WTC11 (cell line): ENCODE measurements at regions not wholly inside any gene's neighbourhood (a gene's known extent, or its start where the extent isn't known, plus 50 kb on each side); places are given as distances from the start of the nearest gene placed in this dataset.
"Not testable (repeated sequence)": the region's sequence is repeated elsewhere in the genome, so short reads cannot be mapped to it uniquely, and the experiment has no call there.

Experiments used
- ATAC-seq: fragments of 200-7000 bp; cut with Tn5 transposase; 2 replicates; pipeline ENCODE4 v1.10.0; 2021; ENCODE audit warnings: mild to moderate bottlenecking, moderate library complexity
- CTCF ChIA-PET: fragments of 300-600 bp; sonication (Branson Sonifier 250); formaldehyde crosslinking; loops from one replicate; lab custom pipeline; 2021; ENCODE audit warnings: antibody characterized with exemption; lab: Charles Lee
- POLR2A ChIA-PET: fragments of 350-600 bp; sonication (Branson Sonifier 250); formaldehyde crosslinking; loops from one replicate; lab custom pipeline; 2021; ENCODE audit warnings: antibody characterized with exemption; lab: Charles Lee
- DNase-seq: peaks from one replicate; pipeline ENCODE4 v3.0.0; 2021; ENCODE audit warnings: low spot score
- H3K27ac Mint-ChIP-seq: 2 replicates; pipeline ENCODE4 v1.8.0; 2021; ENCODE audit warnings: mixed read lengths
- H3K27me3 Mint-ChIP-seq: 2 replicates; pipeline ENCODE4 v1.8.0; 2021; ENCODE audit warnings: low read depth, mild to moderate bottlenecking, moderate library complexity, mixed read lengths
- H3K36me3 Mint-ChIP-seq: 2 replicates; pipeline ENCODE4 v1.8.0; 2021; ENCODE audit warnings: mixed read lengths
- H3K4me1 Mint-ChIP-seq: 2 replicates; pipeline ENCODE4 v1.8.0; 2022; ENCODE audit warnings: mixed read lengths
- H3K4me3 Mint-ChIP-seq: 2 replicates; pipeline ENCODE4 v1.8.0; 2021; ENCODE audit warnings: mild to moderate bottlenecking, moderate library complexity, mixed read lengths
- H3K9me3 Mint-ChIP-seq: 2 replicates; pipeline ENCODE4 v1.8.0; 2021; ENCODE audit warnings: mixed read lengths
- AFF4 ChIP-seq: sonication (generic); formaldehyde crosslinking; IDR thresholded peaks from 2 replicates; pipeline ENCODE4 v1.8.1; 2023; ENCODE audit warnings: mild to moderate bottlenecking, missing genetic modification reagents, borderline replicate concordance
- CREM ChIP-seq: sonication (generic); formaldehyde crosslinking; IDR thresholded peaks from 2 replicates; pipeline ENCODE4 v1.8.1; 2022; ENCODE audit warnings: mild to moderate bottlenecking, missing genetic modification reagents, moderate library complexity
- ESRRA ChIP-seq: sonication (generic); formaldehyde crosslinking; IDR thresholded peaks from 2 replicates; pipeline ENCODE4 v1.8.1; 2022; ENCODE audit warnings: mild to moderate bottlenecking, missing genetic modification reagents, borderline replicate concordance
- GRHL2 ChIP-seq: fragments of 250-450 bp; sonication (Bioruptor Pico); IDR thresholded peaks from 2 replicates; pipeline ENCODE4 v1.8.0; 2022; ENCODE audit warnings: mild to moderate bottlenecking, moderate library complexity; ENCODE audit not compliant: insufficient replicate concordance, severe bottlenecking
- JUN ChIP-seq: sonication (generic); formaldehyde crosslinking; IDR thresholded peaks from 2 replicates; pipeline ENCODE4 v1.8.0; 2023; ENCODE audit warnings: mild to moderate bottlenecking, missing genetic modification reagents
- MYBL2 ChIP-seq: sonication (generic); formaldehyde crosslinking; IDR thresholded peaks from 2 replicates; pipeline ENCODE4 v1.8.1; 2023; ENCODE audit warnings: mild to moderate bottlenecking, moderate library complexity, missing genetic modification reagents
- RORB ChIP-seq: fragments of 250-450 bp; sonication (Bioruptor Pico); IDR thresholded peaks from 2 replicates; pipeline ENCODE4 v1.9.0; 2021; ENCODE audit warnings: mild to moderate bottlenecking
- SOX15 ChIP-seq: fragments of 250-450 bp; sonication (Bioruptor Pico); IDR thresholded peaks from 2 replicates; pipeline ENCODE4 v1.9.0; 2021; ENCODE audit warnings: mild to moderate bottlenecking
- SP1 ChIP-seq: sonication (generic); formaldehyde crosslinking; conservative IDR thresholded peaks from 2 replicates; pipeline ENCODE4 v1.8.1; 2022; ENCODE audit warnings: missing genetic modification reagents
- USF2 ChIP-seq: sonication (generic); formaldehyde crosslinking; IDR thresholded peaks from 2 replicates; pipeline ENCODE4 v1.8.1; 2023; ENCODE audit warnings: mild to moderate bottlenecking, missing genetic modification reagents, moderate library complexity
- ZNF219 ChIP-seq: sonication (generic); formaldehyde crosslinking; IDR thresholded peaks from 2 replicates; pipeline ENCODE4 v1.8.0; 2023; ENCODE audit warnings: missing genetic modification reagents, mild to moderate bottlenecking, borderline replicate concordance
- ZNF263 ChIP-seq: sonication (generic); formaldehyde crosslinking; IDR thresholded peaks from 2 replicates; pipeline ENCODE4 v1.8.1; 2022; ENCODE audit warnings: low read depth, mild to moderate bottlenecking, moderate library complexity, missing genetic modification reagents
- ZNF317 ChIP-seq: sonication (generic); formaldehyde crosslinking; IDR thresholded peaks from 2 replicates; pipeline ENCODE4 v1.8.1; 2023; ENCODE audit warnings: low read depth, mild to moderate bottlenecking, moderate library complexity, missing genetic modification reagents, borderline replicate concordance
- ZNF671 ChIP-seq: fragments of 250-450 bp; sonication (Bioruptor Pico); IDR thresholded peaks from 2 replicates; pipeline ENCODE4 v1.8.0; 2021; ENCODE audit warnings: mild to moderate bottlenecking
- TF ChIP-seq, protein P1 (sequence below): sonication (generic); formaldehyde crosslinking; IDR thresholded peaks from 2 replicates; pipeline ENCODE4 v1.8.0; 2022; ENCODE audit warnings: mild to moderate bottlenecking, missing genetic modification reagents
- TF ChIP-seq, protein P2 (sequence below): sonication (generic); formaldehyde crosslinking; IDR thresholded peaks from 2 replicates; pipeline ENCODE4 v1.8.1; 2022; ENCODE audit warnings: mild to moderate bottlenecking, missing genetic modification reagents, moderate library complexity, borderline replicate concordance
- TF ChIP-seq, protein P3 (sequence below): sonication (generic); formaldehyde crosslinking; IDR thresholded peaks from 2 replicates; pipeline ENCODE4 v1.8.1; 2022; ENCODE audit warnings: missing genetic modification reagents, borderline replicate concordance
- TF ChIP-seq, protein P4 (sequence below): sonication (generic); formaldehyde crosslinking; IDR thresholded peaks from 2 replicates; pipeline ENCODE4 v1.8.0; 2022; ENCODE audit warnings: mild to moderate bottlenecking, missing genetic modification reagents

DNA sequence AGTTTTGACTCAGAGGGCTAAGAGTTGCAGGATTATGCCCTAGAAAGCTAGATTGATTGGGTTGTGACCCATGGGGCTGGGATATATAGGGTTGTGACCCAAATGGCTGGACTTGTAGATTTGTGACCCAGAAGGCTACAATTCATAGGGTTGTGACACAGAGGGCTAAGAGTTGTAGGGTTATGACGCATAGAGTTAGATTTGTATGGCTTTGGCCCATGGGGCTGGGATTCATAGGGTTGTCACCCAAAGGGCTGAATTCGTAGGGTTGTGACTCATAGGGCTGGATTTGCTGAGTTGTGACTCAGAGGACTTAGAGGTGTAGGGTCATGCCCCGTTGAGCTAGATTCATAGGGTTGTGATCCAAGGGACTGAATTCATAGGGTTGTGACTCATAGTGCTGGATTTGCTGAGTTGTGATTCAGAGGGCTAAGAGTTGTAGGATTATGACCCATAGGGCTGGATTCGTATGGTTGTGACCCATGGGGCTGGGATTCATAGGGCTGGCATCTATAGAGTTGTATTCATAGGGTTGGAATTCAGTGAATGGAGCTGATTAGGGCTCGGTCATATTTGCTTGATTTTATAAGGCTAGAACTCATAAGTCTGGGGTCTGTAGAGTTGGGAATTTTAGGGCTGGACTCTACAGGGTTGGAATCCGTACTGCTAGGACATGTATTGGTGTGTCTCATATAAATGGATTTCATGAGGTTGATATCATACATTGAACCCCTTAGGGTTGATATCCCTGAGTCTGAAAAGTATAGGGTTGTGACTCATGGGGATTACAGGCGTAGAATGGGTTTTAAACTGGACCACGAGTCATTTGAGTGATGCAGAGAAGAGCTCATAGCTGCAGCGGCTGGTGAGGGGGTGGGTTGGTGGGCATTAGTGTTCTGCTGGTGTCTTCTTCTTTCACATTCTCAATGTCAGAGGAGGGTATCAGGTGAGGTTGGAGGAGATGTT is 125.7 kb downstream of the CRLF2 start (continued):
- TF ChIP-seq, protein P1, sequence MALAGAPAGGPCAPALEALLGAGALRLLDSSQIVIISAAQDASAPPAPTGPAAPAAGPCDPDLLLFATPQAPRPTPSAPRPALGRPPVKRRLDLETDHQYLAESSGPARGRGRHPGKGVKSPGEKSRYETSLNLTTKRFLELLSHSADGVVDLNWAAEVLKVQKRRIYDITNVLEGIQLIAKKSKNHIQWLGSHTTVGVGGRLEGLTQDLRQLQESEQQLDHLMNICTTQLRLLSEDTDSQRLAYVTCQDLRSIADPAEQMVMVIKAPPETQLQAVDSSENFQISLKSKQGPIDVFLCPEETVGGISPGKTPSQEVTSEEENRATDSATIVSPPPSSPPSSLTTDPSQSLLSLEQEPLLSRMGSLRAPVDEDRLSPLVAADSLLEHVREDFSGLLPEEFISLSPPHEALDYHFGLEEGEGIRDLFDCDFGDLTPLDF: no peak
- TF ChIP-seq, protein P2, sequence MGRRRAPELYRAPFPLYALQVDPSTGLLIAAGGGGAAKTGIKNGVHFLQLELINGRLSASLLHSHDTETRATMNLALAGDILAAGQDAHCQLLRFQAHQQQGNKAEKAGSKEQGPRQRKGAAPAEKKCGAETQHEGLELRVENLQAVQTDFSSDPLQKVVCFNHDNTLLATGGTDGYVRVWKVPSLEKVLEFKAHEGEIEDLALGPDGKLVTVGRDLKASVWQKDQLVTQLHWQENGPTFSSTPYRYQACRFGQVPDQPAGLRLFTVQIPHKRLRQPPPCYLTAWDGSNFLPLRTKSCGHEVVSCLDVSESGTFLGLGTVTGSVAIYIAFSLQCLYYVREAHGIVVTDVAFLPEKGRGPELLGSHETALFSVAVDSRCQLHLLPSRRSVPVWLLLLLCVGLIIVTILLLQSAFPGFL: no peak
- TF ChIP-seq AFF4 (CRISPR knock-in tag): no peak
- TF ChIP-seq RORB: no peak
- no peak for TF ChIP-seq ZNF317
- TF ChIP-seq JUN: no peak

DNA sequence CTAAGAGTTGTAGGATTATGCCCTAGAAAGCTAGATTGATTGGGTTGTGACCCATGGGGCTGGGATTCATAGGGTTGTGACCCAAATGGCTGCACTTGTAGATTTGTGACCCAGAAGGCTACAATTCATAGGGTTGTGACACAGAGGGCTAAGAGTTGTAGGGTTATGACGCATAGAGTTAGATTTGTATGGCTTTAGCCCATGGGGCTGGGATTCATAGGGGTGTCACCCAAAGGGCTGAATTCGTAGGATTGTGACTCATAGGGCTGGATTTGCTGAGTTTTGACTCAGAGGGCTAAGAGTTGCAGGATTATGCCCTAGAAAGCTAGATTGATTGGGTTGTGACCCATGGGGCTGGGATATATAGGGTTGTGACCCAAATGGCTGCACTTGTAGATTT is 126.6 kb downstream of the CRLF2 start:
- H3K27me3 Mint-ChIP-seq, CTCF ChIA-PET, H3K4me3 Mint-ChIP-seq, DNase-seq, H3K9me3 Mint-ChIP-seq, ATAC-seq, H3K36me3 Mint-ChIP-seq, POLR2A ChIA-PET, H3K27ac Mint-ChIP-seq: not testable (repeated sequence)
- H3K4me1 Mint-ChIP-seq: peaks cover 14% of the 10 kb centered on the region

DNA sequence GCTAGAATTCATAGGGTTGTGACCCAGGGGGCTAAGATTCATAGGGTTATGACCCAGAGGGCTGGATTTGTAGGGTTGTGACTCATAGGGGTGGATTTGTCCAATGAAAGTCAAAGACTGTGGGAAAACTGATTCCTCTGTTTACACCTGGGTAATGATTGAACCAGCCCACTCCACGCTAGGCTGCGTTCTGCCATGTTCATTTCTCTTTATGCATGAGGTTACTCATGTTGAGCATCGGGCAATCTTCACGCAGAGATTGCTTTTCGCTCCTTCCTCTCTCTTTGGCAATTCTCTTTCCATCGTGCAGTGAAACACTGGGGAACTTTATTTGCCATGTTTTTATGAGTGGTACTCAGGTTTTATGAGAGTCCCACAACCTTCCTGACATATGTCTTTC is 127.8 kb downstream of the CRLF2 start:
- DNase-seq: no peak
- peaks cover 14% of the 10 kb centered on the region for H3K4me1 Mint-ChIP-seq
- peaks cover 9% of the 10 kb centered on the region for H3K9me3 Mint-ChIP-seq
- TF ChIP-seq GRHL2 (CRISPR knock-in tag): no peak
- no peak for TF ChIP-seq ZNF671 (CRISPR knock-in tag)
- no peak for TF ChIP-seq MYBL2 (CRISPR knock-in tag)
- TF ChIP-seq, protein P2: no peak
- TF ChIP-seq ZNF219 (CRISPR knock-in tag): no peak
- TF ChIP-seq, protein P3, sequence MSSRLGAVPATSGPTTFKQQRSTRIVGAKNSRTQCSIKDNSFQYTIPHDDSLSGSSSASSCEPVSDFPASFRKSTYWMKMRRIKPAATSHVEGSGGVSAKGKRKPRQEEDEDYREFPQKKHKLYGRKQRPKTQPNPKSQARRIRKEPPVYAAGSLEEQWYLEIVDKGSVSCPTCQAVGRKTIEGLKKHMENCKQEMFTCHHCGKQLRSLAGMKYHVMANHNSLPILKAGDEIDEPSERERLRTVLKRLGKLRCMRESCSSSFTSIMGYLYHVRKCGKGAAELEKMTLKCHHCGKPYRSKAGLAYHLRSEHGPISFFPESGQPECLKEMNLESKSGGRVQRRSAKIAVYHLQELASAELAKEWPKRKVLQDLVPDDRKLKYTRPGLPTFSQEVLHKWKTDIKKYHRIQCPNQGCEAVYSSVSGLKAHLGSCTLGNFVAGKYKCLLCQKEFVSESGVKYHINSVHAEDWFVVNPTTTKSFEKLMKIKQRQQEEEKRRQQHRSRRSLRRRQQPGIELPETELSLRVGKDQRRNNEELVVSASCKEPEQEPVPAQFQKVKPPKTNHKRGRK (CRISPR knock-in tag): no peak
- no peak for TF ChIP-seq ZNF263 (CRISPR knock-in tag)
- no peak for TF ChIP-seq SP1 (CRISPR knock-in tag)
- no peak for TF ChIP-seq ESRRA (CRISPR knock-in tag)
- TF ChIP-seq, protein P4, sequence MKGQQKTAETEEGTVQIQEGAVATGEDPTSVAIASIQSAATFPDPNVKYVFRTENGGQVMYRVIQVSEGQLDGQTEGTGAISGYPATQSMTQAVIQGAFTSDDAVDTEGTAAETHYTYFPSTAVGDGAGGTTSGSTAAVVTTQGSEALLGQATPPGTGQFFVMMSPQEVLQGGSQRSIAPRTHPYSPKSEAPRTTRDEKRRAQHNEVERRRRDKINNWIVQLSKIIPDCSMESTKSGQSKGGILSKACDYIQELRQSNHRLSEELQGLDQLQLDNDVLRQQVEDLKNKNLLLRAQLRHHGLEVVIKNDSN (CRISPR knock-in tag): no peak
- TF ChIP-seq SOX15: no peak
- TF ChIP-seq USF2 (CRISPR knock-in tag): no peak
- no peak for TF ChIP-seq CREM (CRISPR knock-in tag)
- TF ChIP-seq, all 79 proteins: peak for 0
- POLR2A ChIA-PET: no interaction called here
- Mint-ChIP-seq H3K36me3 (no peaks in the 10 kb centered on the region), H3K27ac (no peak overlapping the region), H3K4me3 (no peak overlapping the region), H3K27me3 (no peaks in the 10 kb centered on the region; the same call in 1 of the 2 replicates)
- CTCF ChIA-PET: no interaction called here
- ATAC-seq: no peak
